HepG2 (cell line): ENCODE measurements at regions not wholly inside any gene's neighbourhood (a gene's known extent, or its start where the extent isn't known, plus 50 kb on each side); places are given as distances from the start of the nearest gene placed in this dataset.

Source experiments
- ATAC-seq: fragments of 200-7000 bp; cut with Tn5 transposase; 3 replicates; pipeline ENCODE4 v1.9.1; 2020; ENCODE audit warnings: mild to moderate bottlenecking, moderate library complexity
- BruUV-seq: library from RNA; stranded (reverse); fragments of 400-500 nt; replicated peaks from 2 replicates; lab custom pipeline; 2021; lab: Mats Ljungman, UMichigan
- CTCF ChIA-PET: fragments of 300-600 bp; formaldehyde crosslinking; extraction: SDS; loops from one replicate; lab custom pipeline; 2021; ENCODE audit warnings: low total read pairs, inconsistent platforms, low intra/inter-chr PET ratio; lab: Yijun Ruan, JAX
- POLR2A ChIA-PET: fragments of 350-600 bp; sonication (Branson Sonifier 250); formaldehyde crosslinking; loops from one replicate; lab custom pipeline; 2020; ENCODE audit warnings: antibody characterized with exemption, inconsistent platforms; lab: Yijun Ruan, JAX
- DNase-seq: peaks from one replicate; pipeline ENCODE4 v3.0.0-alpha.2; 2015; ENCODE audit warnings: low spot score
- FAIRE-seq: peaks from 3 replicates; lab custom pipeline; 2011; peaks lifted over from hg19 to GRCh38; lab: Jason Lieb, UNC
- H2AFZ ChIP-seq: one replicate; pipeline ENCODE4 v1.6.1; 2011; ENCODE audit warnings: low read length, inconsistent platforms
- H3K27ac ChIP-seq: fragments of 300-600 bp; 3 replicates; pipeline ENCODE4 v1.8.0; 2011; ENCODE audit warnings: mixed run types, mild to moderate bottlenecking, mixed read lengths, low read length, inconsistent platforms; ENCODE audit not compliant: insufficient read depth; ENCODE audit errors: extremely low read length
- H3K27me3 ChIP-seq, 2 experiments: fragments of 200-600 bp in 1 of 2; 2 replicates in 1 of 2; 3 replicates in 1 of 2; pipeline versions ENCODE4 v1.6.0 to v1.8.0; 2011; ENCODE audit warnings: low read length in 2 of 2, mild to moderate bottlenecking in 2 of 2, moderate library complexity in 2 of 2, inconsistent platforms in 1 of 2; ENCODE audit not compliant: insufficient read depth in 2 of 2, control insufficient read depth in 1 of 2
- H3K36me3 ChIP-seq, 2 experiments: fragments of 200-600 bp in 1 of 2; replicated peaks in 1 of 2; 2 replicates in 1 of 2; 3 replicates in 1 of 2; pipeline versions ENCODE4 v1.5.1 to v1.8.0; 2011; ENCODE audit warnings: low read length in 2 of 2, inconsistent platforms in 1 of 2; ENCODE audit not compliant: insufficient read depth in 2 of 2, control insufficient read depth in 1 of 2
- H3K4me1 ChIP-seq: 2 replicates; pipeline ENCODE4 v1.5.1; 2012; ENCODE audit warnings: low read length, inconsistent platforms; ENCODE audit not compliant: insufficient read depth
- H3K4me2 ChIP-seq: 2 replicates; pipeline ENCODE4 v1.6.0; 2011; ENCODE audit warnings: low read depth, low read length, inconsistent platforms
- H3K4me3 ChIP-seq, 3 experiments: fragments of 200-600 bp in 1 of 3; sonication (generic), shearing (Covaris generic) in 1 of 3; replicated peaks in 1 of 3; 2 replicates each; pipeline ENCODE4 v1.5.1; 2011 to 2016; ENCODE audit warnings: low read length in 3 of 3, inconsistent platforms in 2 of 3, low read depth in 2 of 3, mild to moderate bottlenecking in 2 of 3, control low read depth in 1 of 3, mixed read lengths in 1 of 3; ENCODE audit not compliant: insufficient read depth in 1 of 3
- H3K79me2 ChIP-seq: one replicate; pipeline ENCODE4 v1.6.1; 2011; ENCODE audit warnings: low read length, inconsistent platforms; ENCODE audit not compliant: insufficient read depth
- H3K9ac ChIP-seq: 2 replicates; pipeline ENCODE4 v1.6.0; 2011; ENCODE audit warnings: mild to moderate bottlenecking, low read depth, low read length, inconsistent platforms; ENCODE audit not compliant: insufficient read depth
- H3K9me3 ChIP-seq: 2 replicates; pipeline ENCODE4 v1.5.1; 2012; ENCODE audit warnings: mild to moderate bottlenecking, low read length
- H4K20me1 ChIP-seq: 2 replicates; pipeline ENCODE4 v1.6.0; 2011; ENCODE audit warnings: inconsistent platforms, mild to moderate bottlenecking, low read length, moderate library complexity; ENCODE audit not compliant: insufficient read depth
- BCL6 ChIP-seq: IDR thresholded peaks from 2 replicates; pipeline ENCODE4 v1.6.1; 2016; ENCODE audit warnings: missing genetic modification reagents, missing compliant biosample characterization
- JARID2 ChIP-seq: sonication (generic); formaldehyde crosslinking; IDR thresholded peaks from 2 replicates; pipeline ENCODE4 v1.8.1; 2023; ENCODE audit warnings: missing genetic modification reagents, inconsistent platforms; ENCODE audit not compliant: insufficient replicate concordance
- MAF1 ChIP-seq: sonication (generic); formaldehyde crosslinking; IDR thresholded peaks from 2 replicates; pipeline ENCODE4 v1.5.0; 2020; ENCODE audit warnings: missing genetic modification reagents, borderline replicate concordance
- POLR2AphosphoS5 ChIP-seq: IDR thresholded peaks from 2 replicates; pipeline ENCODE4 v1.6.1; 2012; ENCODE audit warnings: low read depth, low read length
- RNF2 ChIP-seq: fragments of 450-650 bp; conservative IDR thresholded peaks from 2 replicates; pipeline ENCODE4 v1.6.1; 2016; ENCODE audit warnings: low read depth
- WGBS: methylation state at CpG from one replicate; pipeline ENCODE4 v1.1.6; 2017; ENCODE audit warnings: low lambda C conversion rate; 5-methylcytosine and 5-hydroxymethylcytosine counted together
- in situ Hi-C: cut with HindIII; loops from 2 replicates; pipeline ENCODE4 v1.10.0; 2017; ENCODE audit warnings: low pct_unique_long_range_greater_than_20kb; ENCODE audit not compliant: extremely low pct_ligation_motif_present
- intact Hi-C: fragments of 100-400 bp; cut with micrococcal nuclease; formaldehyde crosslinking; loops from one replicate; pipeline ENCODE4 v1.10.0; 2022; ENCODE audit not compliant: unreplicated experiment
- TF ChIP-seq, protein P1 (sequence below): sonication (generic); formaldehyde crosslinking; conservative IDR thresholded peaks from 2 replicates; pipeline ENCODE4 v1.4.0; 2020; ENCODE audit warnings: missing genetic modification reagents
- TF ChIP-seq, protein P2 (sequence below): sonication (generic); formaldehyde crosslinking; IDR thresholded peaks from 2 replicates; pipeline ENCODE4 v1.4.0; 2020; ENCODE audit warnings: missing genetic modification reagents

DNA sequence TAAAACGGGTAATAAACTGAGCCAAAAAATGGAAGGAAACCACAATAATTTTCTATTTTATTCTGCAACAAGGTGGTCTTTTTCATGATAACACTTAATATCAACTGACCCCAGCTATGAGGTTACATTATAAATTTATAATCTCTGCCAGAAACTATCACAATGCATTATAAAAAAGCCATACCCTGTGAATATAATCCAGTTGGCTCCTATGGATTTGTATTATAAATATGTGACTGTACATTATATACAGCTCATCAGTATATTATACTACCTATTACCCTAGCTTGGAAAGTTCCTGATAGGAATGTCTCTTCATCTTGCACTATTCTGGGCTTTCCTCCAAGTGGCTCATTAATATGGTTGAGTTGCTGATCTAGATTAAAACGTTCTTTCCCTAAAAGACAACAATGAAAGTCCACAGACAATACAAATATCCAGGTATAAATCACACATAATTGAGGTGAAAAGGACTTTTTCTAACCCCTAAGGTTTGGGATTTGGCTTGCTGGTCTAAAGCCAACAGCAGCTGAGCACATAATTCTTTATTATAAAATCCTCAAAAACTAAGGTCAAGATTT lies 487.7 kb downstream of the TTLL7 start (continued):
- no peak for TF ChIP-seq MAF1 (CRISPR knock-in tag)
- TF ChIP-seq, protein P1, sequence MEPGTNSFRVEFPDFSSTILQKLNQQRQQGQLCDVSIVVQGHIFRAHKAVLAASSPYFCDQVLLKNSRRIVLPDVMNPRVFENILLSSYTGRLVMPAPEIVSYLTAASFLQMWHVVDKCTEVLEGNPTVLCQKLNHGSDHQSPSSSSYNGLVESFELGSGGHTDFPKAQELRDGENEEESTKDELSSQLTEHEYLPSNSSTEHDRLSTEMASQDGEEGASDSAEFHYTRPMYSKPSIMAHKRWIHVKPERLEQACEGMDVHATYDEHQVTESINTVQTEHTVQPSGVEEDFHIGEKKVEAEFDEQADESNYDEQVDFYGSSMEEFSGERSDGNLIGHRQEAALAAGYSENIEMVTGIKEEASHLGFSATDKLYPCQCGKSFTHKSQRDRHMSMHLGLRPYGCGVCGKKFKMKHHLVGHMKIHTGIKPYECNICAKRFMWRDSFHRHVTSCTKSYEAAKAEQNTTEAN = no peak
- no peak for TF ChIP-seq POLR2AphosphoS5
- TF ChIP-seq RNF2 = no peak
- TF ChIP-seq, all 625 proteins: peak for 0

DNA sequence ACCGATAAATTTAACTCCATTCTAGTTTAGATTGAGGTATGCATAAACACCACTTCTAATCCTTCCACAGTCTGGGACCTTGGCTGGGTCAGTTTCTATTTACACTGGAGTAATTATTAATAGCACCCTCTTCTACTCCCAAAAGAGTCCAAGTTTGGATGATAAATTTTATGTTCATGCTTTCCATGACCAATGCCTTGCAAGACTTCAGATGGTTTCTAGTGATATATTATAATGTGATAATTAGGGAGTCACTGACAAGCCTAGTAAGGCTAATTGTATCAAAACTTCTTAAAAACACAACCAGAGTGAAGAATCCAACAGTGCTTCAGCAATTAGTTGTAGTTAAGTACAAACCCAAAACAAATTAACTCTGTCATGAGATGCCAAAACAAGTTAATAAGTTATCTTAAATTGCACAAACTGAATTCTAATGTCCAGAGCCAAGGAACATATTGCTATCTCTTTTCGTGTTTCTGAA lies 489.6 kb downstream of the TTLL7 start:
- no peak for DNase-seq
- Histone ChIP-seq H3K4me3 (no peak overlapping the region), H3K27me3 (no peaks in the 10 kb centered on the region), H3K4me2 (no peak overlapping the region), H3K9me3 (peaks cover 77% of the 10 kb centered on the region), H3K79me2 (no peaks in the 10 kb centered on the region), H4K20me1 (no peaks in the 10 kb centered on the region), H2AFZ (no peak overlapping the region), H3K36me3 (no peaks in the 10 kb centered on the region), H3K9ac (no peak overlapping the region), H3K4me1 (no peaks in the 10 kb centered on the region), H3K27ac (no peak overlapping the region)
- intact Hi-C loops = no loop called here
- ATAC-seq = no peak
- CTCF ChIA-PET = no interaction called here
- TF ChIP-seq JARID2 (CRISPR knock-in tag) (no peak), BCL6 (CRISPR knock-in tag) (no peak)
- TF ChIP-seq, protein P2, sequence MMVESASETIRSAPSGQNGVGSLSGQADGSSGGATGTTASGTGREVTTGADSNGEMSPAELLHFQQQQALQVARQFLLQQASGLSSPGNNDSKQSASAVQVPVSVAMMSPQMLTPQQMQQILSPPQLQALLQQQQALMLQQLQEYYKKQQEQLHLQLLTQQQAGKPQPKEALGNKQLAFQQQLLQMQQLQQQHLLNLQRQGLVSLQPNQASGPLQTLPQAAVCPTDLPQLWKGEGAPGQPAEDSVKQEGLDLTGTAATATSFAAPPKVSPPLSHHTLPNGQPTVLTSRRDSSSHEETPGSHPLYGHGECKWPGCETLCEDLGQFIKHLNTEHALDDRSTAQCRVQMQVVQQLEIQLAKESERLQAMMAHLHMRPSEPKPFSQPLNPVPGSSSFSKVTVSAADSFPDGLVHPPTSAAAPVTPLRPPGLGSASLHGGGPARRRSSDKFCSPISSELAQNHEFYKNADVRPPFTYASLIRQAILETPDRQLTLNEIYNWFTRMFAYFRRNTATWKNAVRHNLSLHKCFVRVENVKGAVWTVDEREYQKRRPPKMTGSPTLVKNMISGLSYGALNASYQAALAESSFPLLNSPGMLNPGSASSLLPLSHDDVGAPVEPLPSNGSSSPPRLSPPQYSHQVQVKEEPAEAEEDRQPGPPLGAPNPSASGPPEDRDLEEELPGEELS (CRISPR knock-in tag) = no peak
- 9% methylated on average over 2 of the region's 2 CpGs for WGBS
- POLR2A ChIA-PET = no interaction called here
- FAIRE-seq = no peak
- BruUV-seq = no TSS peak
- in situ Hi-C loops = no loop called here
